ENCODE measurements at regions not wholly inside any gene's neighbourhood (a gene's known extent, or its start where the extent isn't known, plus 50 kb on each side); places are given as distances from the start of the nearest gene placed in this dataset.

GRCh38 chr2:71815701-71816474, 331.8 kb downstream of the CYP26B1 start:
- FAIRE-seq (no peak), DNase-seq (ENCODE audit: insufficient read length) (no peak)
- TF ChIP-seq POLR2A (IDR thresholded peaks at IDR 0.05; ENCODE audit: low read depth, low read length): no peak
- no peak for TF ChIP-seq POLR2AphosphoS5 (IDR thresholded peaks at IDR 0.05; ENCODE audit: low read depth, low read length)
- no peak for TF ChIP-seq TAF1 (IDR thresholded peaks at IDR 0.05; ENCODE audit: borderline replicate concordance, low read depth, low read length)

DNA sequence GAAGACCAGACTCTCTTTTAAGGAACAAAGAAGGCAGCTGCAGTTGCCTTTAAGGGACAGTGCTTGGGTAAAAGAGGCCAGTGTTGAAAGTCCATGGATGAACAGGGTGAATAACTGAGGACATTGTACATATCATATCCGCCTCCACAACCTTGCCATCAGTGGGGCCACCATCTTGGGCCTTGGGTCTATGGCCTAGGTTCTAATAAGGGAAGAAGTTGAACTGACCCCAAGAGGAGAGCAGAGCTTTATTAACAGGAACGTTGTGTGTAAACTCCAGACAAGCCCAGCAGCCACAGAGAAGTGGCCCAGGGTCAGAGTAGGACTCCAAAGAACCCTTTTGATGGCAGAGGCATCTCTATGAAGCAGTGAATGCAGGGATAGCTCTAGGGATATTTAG, 332.8 kb downstream of the CYP26B1 start:
- DNase-seq (ENCODE audit: insufficient read length) (no peak), FAIRE-seq (no peak)
- TF ChIP-seq TAF1 (IDR thresholded peaks at IDR 0.05; ENCODE audit: borderline replicate concordance, low read depth, low read length) (no peak), POLR2A (IDR thresholded peaks at IDR 0.05; ENCODE audit: low read depth, low read length) (no peak)

DNA sequence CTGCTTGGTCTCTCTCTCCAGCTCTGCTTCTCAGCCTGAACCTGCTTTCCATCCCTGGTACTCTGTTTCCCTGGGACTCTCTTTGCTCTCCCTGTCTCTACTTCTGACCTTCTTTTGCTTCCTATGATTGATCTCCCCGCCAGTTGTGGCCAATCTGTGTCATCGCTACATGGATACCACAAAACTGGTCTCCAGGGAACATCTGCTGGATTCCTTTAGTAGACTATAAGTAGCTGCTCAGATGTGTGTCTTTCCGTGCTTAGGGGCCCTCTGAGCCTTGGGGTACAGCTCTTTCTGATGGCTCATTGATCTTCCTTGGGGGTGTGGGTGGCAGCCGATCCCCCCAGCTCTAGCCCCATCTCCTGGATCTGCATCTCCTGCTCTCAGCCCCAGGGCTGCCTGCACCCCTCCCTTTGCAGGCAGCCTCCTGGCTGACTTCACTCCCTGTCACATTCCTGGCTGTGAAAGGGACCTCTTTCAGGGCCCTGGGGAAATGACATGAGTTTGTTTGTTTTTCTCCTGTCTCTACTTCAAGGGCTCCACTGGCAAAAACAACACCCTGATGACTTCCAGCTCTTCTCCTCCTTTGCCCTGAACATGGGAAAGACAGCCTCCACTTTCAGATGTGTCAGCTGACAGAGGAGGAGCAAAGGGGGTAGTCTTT, 333.7 kb downstream of the CYP26B1 start:
- FAIRE-seq (no peak), DNase-seq (ENCODE audit: insufficient read length) (no peak)

DNA sequence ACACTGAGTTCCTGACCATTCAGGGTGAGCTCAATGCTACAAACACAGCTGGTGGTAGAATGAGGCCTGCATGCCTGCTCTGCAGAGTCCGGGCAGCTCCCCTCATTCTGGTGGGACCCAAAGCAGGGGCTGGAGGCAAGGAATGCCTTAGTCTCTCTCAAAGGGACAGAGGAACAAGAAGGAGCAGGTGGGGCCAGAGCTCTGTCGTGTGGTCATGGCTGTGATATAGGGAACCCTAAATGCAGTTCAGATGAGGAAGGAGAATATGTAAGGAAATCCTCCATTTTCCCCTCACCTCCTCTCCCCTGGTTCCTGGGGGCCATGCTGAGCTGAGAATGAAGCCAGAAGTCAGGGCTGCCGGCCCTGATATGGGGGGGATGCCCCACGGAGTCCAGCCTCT, 334.3 kb downstream of the CYP26B1 start:
- TF ChIP-seq TAF1 (IDR thresholded peaks at IDR 0.05; ENCODE audit: borderline replicate concordance, low read depth, low read length) (no peak), POLR2AphosphoS5 (IDR thresholded peaks at IDR 0.05; ENCODE audit: low read depth, low read length) (no peak), POLR2A (IDR thresholded peaks at IDR 0.05; ENCODE audit: low read depth, low read length) (no peak)
- DNase-seq (ENCODE audit: insufficient read length): no peak
- FAIRE-seq: no peak

More for the DNA sequence above, 333.7 kb downstream of the CYP26B1 start:
- TF ChIP-seq TAF1 (IDR thresholded peaks at IDR 0.05; ENCODE audit: borderline replicate concordance, low read depth, low read length): no peak
- TF ChIP-seq POLR2A (IDR thresholded peaks at IDR 0.05; ENCODE audit: low read depth, low read length): no peak
- TF ChIP-seq POLR2AphosphoS5 (IDR thresholded peaks at IDR 0.05; ENCODE audit: low read depth, low read length): no peak

GRCh38 chr2:71812736-71813135, 334.9 kb downstream of the CYP26B1 start:
- DNase-seq (ENCODE audit: insufficient read length) (no peak), FAIRE-seq (no peak)
- TF ChIP-seq POLR2AphosphoS5 (IDR thresholded peaks at IDR 0.05; ENCODE audit: low read depth, low read length) (no peak), TAF1 (IDR thresholded peaks at IDR 0.05; ENCODE audit: borderline replicate concordance, low read depth, low read length) (no peak), POLR2A (IDR thresholded peaks at IDR 0.05; ENCODE audit: low read depth, low read length) (no peak)

- FAIRE-seq (no peak), DNase-seq (ENCODE audit: insufficient read length) (no peak)
- no peak for TF ChIP-seq TAF1 (IDR thresholded peaks at IDR 0.05; ENCODE audit: borderline replicate concordance, low read depth, low read length)
- TF ChIP-seq POLR2AphosphoS5 (IDR thresholded peaks at IDR 0.05; ENCODE audit: low read depth, low read length): no peak
- no peak for TF ChIP-seq POLR2A (IDR thresholded peaks at IDR 0.05; ENCODE audit: low read depth, low read length)
These were observed 335.9 kb downstream of the CYP26B1 start for GRCh38 chr2:71811726-71812125.

DNA sequence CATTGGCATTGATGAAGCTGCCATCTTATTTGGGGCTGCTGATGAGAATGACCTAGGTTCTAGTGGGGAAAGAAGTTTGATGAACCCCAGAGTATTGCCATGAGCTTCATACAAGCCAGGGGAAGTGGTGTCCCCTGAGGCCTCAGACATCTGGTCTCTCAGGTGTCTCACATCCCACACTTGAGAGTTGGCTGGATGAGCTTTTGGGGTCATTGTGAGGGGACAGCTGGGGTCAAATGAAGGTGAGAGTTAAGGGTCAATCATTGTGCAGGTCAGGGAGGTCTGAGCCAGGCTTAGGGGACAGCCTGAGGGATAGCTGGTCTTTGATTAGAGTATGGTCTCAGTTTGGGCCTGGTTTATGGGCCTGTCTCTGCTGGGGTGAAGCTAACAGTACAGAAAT, 336.5 kb downstream of the CYP26B1 start:
- FAIRE-seq (no peak), DNase-seq (ENCODE audit: insufficient read length) (no peak)
- no peak for TF ChIP-seq POLR2AphosphoS5 (IDR thresholded peaks at IDR 0.05; ENCODE audit: low read depth, low read length)

DNA sequence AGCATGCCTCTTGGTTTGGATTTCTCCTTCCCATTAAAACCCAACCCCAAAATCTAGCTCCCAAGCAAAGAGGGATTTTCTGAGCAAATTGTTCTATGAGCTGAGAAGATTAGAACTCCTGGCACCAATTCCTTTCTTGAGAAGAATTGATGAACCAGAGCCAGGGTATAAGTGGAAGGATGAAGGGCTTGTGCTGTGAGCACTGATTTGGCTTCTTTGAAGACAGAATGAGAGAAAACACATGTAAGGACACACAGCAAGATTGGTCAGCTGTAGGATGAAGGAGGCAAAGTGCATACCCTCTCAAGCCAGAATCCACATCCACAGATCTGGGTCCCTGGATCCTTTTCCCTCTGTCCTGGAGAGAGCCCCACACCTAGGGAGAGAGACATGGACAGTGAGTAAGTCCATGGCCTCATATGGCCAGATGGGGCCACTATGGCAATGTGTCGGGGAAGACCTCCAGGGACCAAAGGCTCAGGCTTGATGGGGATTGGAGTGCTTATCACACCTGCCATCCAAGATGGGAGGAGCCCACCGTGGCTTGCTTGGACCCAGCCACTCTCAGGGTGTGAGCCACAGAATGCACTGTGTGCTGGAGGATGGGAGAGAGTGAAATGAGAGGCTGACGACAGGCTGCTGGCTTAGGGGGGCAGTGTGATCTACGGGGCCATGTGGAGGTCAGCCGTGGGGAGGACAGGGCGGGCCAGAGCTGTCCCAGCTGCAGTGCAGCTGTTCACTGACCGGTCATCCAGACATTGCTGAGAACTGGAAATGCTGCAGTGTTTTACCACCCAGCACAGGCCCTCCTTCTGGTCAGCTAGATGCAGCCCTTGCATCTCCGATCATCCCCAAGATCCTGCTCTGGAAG, 339.8 kb downstream of the CYP26B1 start:
- no peak for TF ChIP-seq POLR2A (IDR thresholded peaks at IDR 0.05; ENCODE audit: low read depth, low read length)
- TF ChIP-seq POLR2AphosphoS5 (IDR thresholded peaks at IDR 0.05; ENCODE audit: low read depth, low read length): no peak
- no peak for TF ChIP-seq TAF1 (IDR thresholded peaks at IDR 0.05; ENCODE audit: borderline replicate concordance, low read depth, low read length)
- no peak for FAIRE-seq
- no peak for DNase-seq (ENCODE audit: insufficient read length)

- TF ChIP-seq POLR2AphosphoS5 (IDR thresholded peaks at IDR 0.05; ENCODE audit: low read depth, low read length) (no peak), POLR2A (IDR thresholded peaks at IDR 0.05; ENCODE audit: low read depth, low read length) (no peak), TAF1 (IDR thresholded peaks at IDR 0.05; ENCODE audit: borderline replicate concordance, low read depth, low read length) (no peak)
- FAIRE-seq (no peak), DNase-seq (ENCODE audit: insufficient read length) (no peak)
These were observed 341.2 kb downstream of the CYP26B1 start for GRCh38 chr2:71806432-71806831.

DNA sequence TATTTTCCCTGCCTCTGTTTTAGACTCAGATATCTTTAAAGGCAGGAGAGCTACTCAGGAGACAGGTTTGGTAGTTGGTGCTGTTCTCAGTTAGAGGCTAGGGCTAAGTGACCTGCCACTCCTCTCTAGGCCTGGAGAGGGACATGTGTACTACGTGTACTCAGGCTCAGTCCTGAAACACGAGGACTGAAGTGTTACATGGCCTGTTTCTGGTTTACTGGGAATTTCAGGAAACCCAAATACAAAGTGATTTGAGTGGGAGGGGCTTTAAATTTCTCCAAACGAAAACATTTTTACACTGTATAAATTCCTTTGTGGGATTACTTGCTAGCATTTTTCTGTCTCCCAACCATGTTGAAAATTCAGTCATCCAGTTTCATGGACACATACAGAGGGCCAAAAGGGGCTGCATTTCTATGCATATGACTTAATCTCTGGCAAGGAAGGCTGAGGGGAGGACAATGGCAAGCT, 343.3 kb downstream of the CYP26B1 start:
- FAIRE-seq: no peak
- DNase-seq (ENCODE audit: insufficient read length): no peak
- TF ChIP-seq POLR2A (IDR thresholded peaks at IDR 0.05; ENCODE audit: low read depth, low read length) (no peak), POLR2AphosphoS5 (IDR thresholded peaks at IDR 0.05; ENCODE audit: low read depth, low read length) (no peak), TAF1 (IDR thresholded peaks at IDR 0.05; ENCODE audit: borderline replicate concordance, low read depth, low read length) (no peak)

GRCh38 chr2:71803398-71803797, 344.3 kb downstream of the CYP26B1 start:
- DNase-seq (ENCODE audit: insufficient read length) (no peak), FAIRE-seq (no peak)
- TF ChIP-seq POLR2A (IDR thresholded peaks at IDR 0.05; ENCODE audit: low read depth, low read length): no peak
- no peak for TF ChIP-seq POLR2AphosphoS5 (IDR thresholded peaks at IDR 0.05; ENCODE audit: low read depth, low read length)
- TF ChIP-seq TAF1 (IDR thresholded peaks at IDR 0.05; ENCODE audit: borderline replicate concordance, low read depth, low read length): no peak
